GM12892 (cell line): ENCODE measurements at regions not wholly inside any gene's neighbourhood (a gene's known extent, or its start where the extent isn't known, plus 50 kb on each side); places are given as distances from the start of the nearest gene placed in this dataset.

Experiments
- POLR2AphosphoS5 ChIP-seq: IDR thresholded peaks from 2 replicates; pipeline ENCODE4 v1.6.1; 2011; ENCODE audit warnings: low read depth, low read length, control low read depth
- TAF1 ChIP-seq: IDR thresholded peaks from 2 replicates; pipeline ENCODE4 v1.6.1; 2011; ENCODE audit warnings: low read depth, mild to moderate bottlenecking, control low read depth, low read length, borderline replicate concordance

- TF ChIP-seq POLR2AphosphoS5 (no peak), TAF1 (no peak)
Observed at GRCh38 chr4:11614426-11614825, 185.7 kb upstream of the HS3ST1 start.
